ENCODE measurements at regions not wholly inside any gene's neighbourhood (a gene's known extent, or its start where the extent isn't known, plus 50 kb on each side); places are given as distances from the start of the nearest gene placed in this dataset.

DNA sequence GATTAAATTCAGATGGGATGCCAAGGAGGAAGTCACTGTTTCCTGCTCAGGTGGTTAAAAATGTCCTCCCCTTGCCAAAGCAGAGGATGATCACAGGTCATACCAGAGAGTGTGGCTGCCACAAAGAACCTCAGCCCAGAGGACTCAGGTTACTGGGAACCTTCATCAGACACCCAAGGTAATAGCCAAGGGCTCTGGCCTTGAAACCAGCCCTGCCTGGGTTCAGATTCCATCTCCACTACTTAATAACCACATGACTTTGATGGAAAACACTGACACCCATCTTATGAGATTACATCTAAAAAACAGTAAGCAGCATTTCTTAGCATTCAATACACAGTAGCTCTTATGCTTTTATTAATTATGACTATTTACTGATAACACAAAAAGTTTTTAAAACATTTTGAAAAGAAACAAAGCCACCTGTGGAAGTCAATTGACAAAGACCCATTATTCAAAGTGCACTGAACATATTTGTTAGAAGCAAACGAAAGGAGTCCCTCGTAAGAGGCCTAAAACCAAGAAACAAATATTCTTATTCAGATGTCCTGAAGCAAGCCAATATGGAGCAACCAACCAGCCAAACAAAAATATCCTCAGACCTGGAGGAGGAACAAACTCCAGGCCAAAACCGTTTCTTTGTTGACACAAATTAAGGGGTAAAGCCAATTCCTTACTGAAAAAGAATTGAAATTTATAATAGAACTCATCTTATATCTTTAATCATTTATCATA lies 241.5 kb downstream of the RNF152 start:
- TF ChIP-seq EP300 (IDR thresholded peaks at IDR 0.05) (no peak), POLR2A (IDR thresholded peaks at IDR 0.05) (no peak)
- TF ChIP-seq, protein P1, sequence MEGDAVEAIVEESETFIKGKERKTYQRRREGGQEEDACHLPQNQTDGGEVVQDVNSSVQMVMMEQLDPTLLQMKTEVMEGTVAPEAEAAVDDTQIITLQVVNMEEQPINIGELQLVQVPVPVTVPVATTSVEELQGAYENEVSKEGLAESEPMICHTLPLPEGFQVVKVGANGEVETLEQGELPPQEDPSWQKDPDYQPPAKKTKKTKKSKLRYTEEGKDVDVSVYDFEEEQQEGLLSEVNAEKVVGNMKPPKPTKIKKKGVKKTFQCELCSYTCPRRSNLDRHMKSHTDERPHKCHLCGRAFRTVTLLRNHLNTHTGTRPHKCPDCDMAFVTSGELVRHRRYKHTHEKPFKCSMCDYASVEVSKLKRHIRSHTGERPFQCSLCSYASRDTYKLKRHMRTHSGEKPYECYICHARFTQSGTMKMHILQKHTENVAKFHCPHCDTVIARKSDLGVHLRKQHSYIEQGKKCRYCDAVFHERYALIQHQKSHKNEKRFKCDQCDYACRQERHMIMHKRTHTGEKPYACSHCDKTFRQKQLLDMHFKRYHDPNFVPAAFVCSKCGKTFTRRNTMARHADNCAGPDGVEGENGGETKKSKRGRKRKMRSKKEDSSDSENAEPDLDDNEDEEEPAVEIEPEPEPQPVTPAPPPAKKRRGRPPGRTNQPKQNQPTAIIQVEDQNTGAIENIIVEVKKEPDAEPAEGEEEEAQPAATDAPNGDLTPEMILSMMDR (IDR thresholded peaks at IDR 0.05) = no peak
